ENCODE measurements at regions not wholly inside any gene's neighbourhood (a gene's known extent, or its start where the extent isn't known, plus 50 kb on each side); places are given as distances from the start of the nearest gene placed in this dataset.

GRCh38 chr9:103364753-103365152 lies 369.6 kb downstream of the CYLC2 start (continued):
- TF ChIP-seq, protein P1, sequence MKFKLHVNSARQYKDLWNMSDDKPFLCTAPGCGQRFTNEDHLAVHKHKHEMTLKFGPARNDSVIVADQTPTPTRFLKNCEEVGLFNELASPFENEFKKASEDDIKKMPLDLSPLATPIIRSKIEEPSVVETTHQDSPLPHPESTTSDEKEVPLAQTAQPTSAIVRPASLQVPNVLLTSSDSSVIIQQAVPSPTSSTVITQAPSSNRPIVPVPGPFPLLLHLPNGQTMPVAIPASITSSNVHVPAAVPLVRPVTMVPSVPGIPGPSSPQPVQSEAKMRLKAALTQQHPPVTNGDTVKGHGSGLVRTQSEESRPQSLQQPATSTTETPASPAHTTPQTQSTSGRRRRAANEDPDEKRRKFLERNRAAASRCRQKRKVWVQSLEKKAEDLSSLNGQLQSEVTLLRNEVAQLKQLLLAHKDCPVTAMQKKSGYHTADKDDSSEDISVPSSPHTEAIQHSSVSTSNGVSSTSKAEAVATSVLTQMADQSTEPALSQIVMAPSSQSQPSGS (CRISPR knock-in tag; IDR thresholded peaks at IDR 0.05): no peak
- TF ChIP-seq CCAR2 (optimal IDR thresholded peaks at IDR 0.05; ENCODE audit: low read depth, low read length) (no peak), ZNF883 (CRISPR knock-in tag; IDR thresholded peaks at IDR 0.05; ENCODE audit: not compliant biosample characterization) (no peak), ATAD3A (CRISPR knock-in tag; IDR thresholded peaks at IDR 0.05) (no peak), EEA1 (CRISPR knock-in tag; IDR thresholded peaks at IDR 0.05; ENCODE audit: borderline replicate concordance) (no peak), TBX2 (CRISPR knock-in tag; IDR thresholded peaks at IDR 0.05; ENCODE audit: borderline replicate concordance) (no peak), ZNF713 (CRISPR knock-in tag; IDR thresholded peaks at IDR 0.05) (no peak), PAX8 (CRISPR knock-in tag; IDR thresholded peaks at IDR 0.05; ENCODE audit: borderline replicate concordance) (no peak), NCOA2 (CRISPR knock-in tag; IDR thresholded peaks at IDR 0.05) (no peak), ELF4 (CRISPR knock-in tag; IDR thresholded peaks at IDR 0.05; ENCODE audit: borderline replicate concordance) (no peak), KLF9 (CRISPR knock-in tag; IDR thresholded peaks at IDR 0.05; ENCODE audit: low read depth) (no peak), TBP (CRISPR knock-in tag; IDR thresholded peaks at IDR 0.05) (no peak)
- TF ChIP-seq, protein P2, sequence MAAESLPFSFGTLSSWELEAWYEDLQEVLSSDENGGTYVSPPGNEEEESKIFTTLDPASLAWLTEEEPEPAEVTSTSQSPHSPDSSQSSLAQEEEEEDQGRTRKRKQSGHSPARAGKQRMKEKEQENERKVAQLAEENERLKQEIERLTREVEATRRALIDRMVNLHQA (CRISPR knock-in tag; IDR thresholded peaks at IDR 0.05): no peak

- no peaks in the 10 kb centered on the region for H3K9me3 ChIP-seq (ENCODE audit: low read length)
- no peaks in the 10 kb centered on the region for H4K20me1 ChIP-seq (ENCODE audit: insufficient read depth, low read length)
- no peak overlapping the region for H3K27ac ChIP-seq (ENCODE audit: extremely low read length, insufficient read depth, low read length)
- H3K79me2 ChIP-seq (ENCODE audit: insufficient read depth, low read length): no peaks in the 10 kb centered on the region
- ChIA-PET CTCF (ENCODE audit: low intra/inter-chr PET ratio, low total read pairs) (no interaction called here), POLR2A (no interaction called here)
- no peaks in the 10 kb centered on the region for H3K36me3 ChIP-seq (replicated peaks in 1 of 2; ENCODE audit: control insufficient read depth in 1 of 2, insufficient read depth in 2 of 2, low read length in 2 of 2)
- WGBS (ENCODE audit: low lambda C conversion rate): 58% methylated on average over 5 of the region's 5 CpGs
- BruUV-seq (replicated peaks): no TSS peak
- no peaks in the 10 kb centered on the region for H3K27me3 ChIP-seq (ENCODE audit: control insufficient read depth in 1 of 2, insufficient read depth in 2 of 2, low read length in 2 of 2)
- no peaks in the 10 kb centered on the region for H3K4me1 ChIP-seq (ENCODE audit: insufficient read depth, low read length)
- FAIRE-seq (no peak), ATAC-seq (no peak), DNase-seq (ENCODE audit: low spot score) (no peak)
- in situ Hi-C loops (cut with HindIII; ENCODE audit: extremely low pct_ligation_motif_present, low pct_unique_long_range_greater_than_20kb) (no loop called here), intact Hi-C loops (cut with micrococcal nuclease; ENCODE audit: unreplicated experiment) (no loop called here)
- H3K4me2 ChIP-seq (ENCODE audit: low read depth, low read length): no peak overlapping the region
- no peak overlapping the region for H3K9ac ChIP-seq (ENCODE audit: insufficient read depth, low read depth, low read length)
- H2AFZ ChIP-seq (ENCODE audit: low read length): no peak overlapping the region
- H3K4me3 ChIP-seq (replicated peaks in 1 of 3; ENCODE audit: insufficient read depth in 1 of 3, low read depth in 2 of 3, low read length in 3 of 3): no peak overlapping the region
- TF ChIP-seq ZNF615 (CRISPR knock-in tag; IDR thresholded peaks at IDR 0.05; ENCODE audit: borderline replicate concordance) (no peak), ZNF564 (CRISPR knock-in tag; IDR thresholded peaks at IDR 0.05) (no peak), ZC3H13 (CRISPR knock-in tag; IDR thresholded peaks at IDR 0.05) (no peak), ELK4 (CRISPR knock-in tag; IDR thresholded peaks at IDR 0.05; ENCODE audit: borderline replicate concordance) (no peak), DNMT3B (CRISPR knock-in tag; conservative IDR thresholded peaks at IDR 0.05) (no peak), PHF20 (CRISPR knock-in tag; IDR thresholded peaks at IDR 0.05) (no peak), ZNF619 (CRISPR knock-in tag; IDR thresholded peaks at IDR 0.05) (no peak), ZNF75D (CRISPR knock-in tag; IDR thresholded peaks at IDR 0.05; ENCODE audit: borderline replicate concordance) (no peak), AGO1 (IDR thresholded peaks at IDR 0.05; ENCODE audit: low read depth, low read length, poor library complexity, severe bottlenecking) (no peak), U2AF2 (IDR thresholded peaks at IDR 0.05; ENCODE audit: low read depth, low read length) (no peak)
Observed at GRCh38 chr9:103371152-103371551, 376.0 kb downstream of the CYLC2 start.
